ENCODE measurements at regions not wholly inside any gene's neighbourhood (a gene's known extent, or its start where the extent isn't known, plus 50 kb on each side); places are given as distances from the start of the nearest gene placed in this dataset.

DNA sequence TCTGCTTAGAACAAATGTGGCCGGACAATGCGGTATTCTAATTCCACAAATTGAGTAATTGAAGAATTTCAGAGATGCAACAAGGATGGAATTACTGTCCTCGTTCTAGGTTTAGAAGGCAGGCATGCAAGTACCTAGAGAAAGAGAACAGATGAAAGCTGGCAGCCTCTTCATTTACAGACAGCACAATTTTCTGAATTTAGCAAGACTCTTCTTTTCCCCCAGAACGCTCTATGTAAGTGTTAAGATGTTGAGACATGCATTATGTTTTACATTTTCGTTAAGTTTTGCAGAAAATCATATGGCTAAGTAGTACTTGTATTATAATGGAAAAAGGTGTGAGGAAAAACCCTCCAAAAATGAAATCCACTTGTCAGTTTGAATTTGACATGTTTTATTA, 259.5 kb upstream of the ARRDC3 start:
- TF ChIP-seq POLR2A (IDR thresholded peaks at IDR 0.05; ENCODE audit: low read length) (no peak), GATA1 (IDR thresholded peaks at IDR 0.05; ENCODE audit: low read depth, low read length) (no peak)
